ENCODE measurements at regions not wholly inside any gene's neighbourhood (a gene's known extent, or its start where the extent isn't known, plus 50 kb on each side); places are given as distances from the start of the nearest gene placed in this dataset.

DNA sequence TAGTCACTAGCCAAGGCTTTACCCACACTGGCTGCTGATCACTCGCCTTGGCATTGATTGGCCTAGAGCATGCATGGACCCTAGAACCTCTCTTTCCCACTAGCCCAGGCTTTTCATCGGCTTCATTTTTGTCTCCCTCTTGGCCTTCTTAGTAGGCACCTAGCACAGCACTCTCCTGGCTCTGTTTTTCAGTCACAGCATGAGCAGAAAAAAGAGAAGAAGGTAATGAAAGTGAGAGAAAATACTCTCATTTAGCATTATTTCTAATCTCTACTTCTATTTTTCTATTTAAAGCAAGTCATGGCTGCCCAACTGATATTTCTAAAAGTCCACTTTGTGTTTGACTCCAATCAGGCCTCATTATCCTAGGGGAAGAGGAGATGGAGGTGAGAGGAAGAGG lies 267.2 kb downstream of the FBXO8 start:
- H3K4me2 ChIP-seq (ENCODE audit: unreplicated experiment): no peak overlapping the region
- H2AFZ ChIP-seq: no peak overlapping the region
- H3K9me2 ChIP-seq (ENCODE audit: insufficient read depth): no peaks in the 10 kb centered on the region
- H3K27ac ChIP-seq: no peak overlapping the region
- 0 out of 2 replicates have a peak, but pooled peaks cover 13% of the 10 kb centered on the region for H3K4me1 ChIP-seq (ENCODE audit: insufficient read depth)
- no peaks in the 10 kb centered on the region for H3K79me2 ChIP-seq (ENCODE audit: insufficient read depth)
- peaks cover 5% of the 10 kb centered on the region; the same call in 1 of the 2 replicates for H3F3A ChIP-seq (ENCODE audit: insufficient read depth)
- no peaks in the 10 kb centered on the region for H3K27me3 ChIP-seq (replicated peaks; ENCODE audit: insufficient read depth)
- H3K9me3 ChIP-seq (ENCODE audit: low read depth): no peaks in the 10 kb centered on the region
- WGBS, 2 experiments (ENCODE audit: low coverage in 1 of 2, low lambda C conversion rate in 2 of 2, missing lambda C conversion rate in 2 of 2): 55 to 56% methylated on average over 2 of the region's 2 CpGs
- no peaks in the 10 kb centered on the region for H4K20me1 ChIP-seq (ENCODE audit: insufficient read depth)
- no peak for TF ChIP-seq EZH2 (IDR thresholded peaks at IDR 0.05; ENCODE audit: insufficient read depth, poor library complexity, severe bottlenecking)
- TF ChIP-seq EZH2phosphoT487 (IDR thresholded peaks at IDR 0.05; ENCODE audit: insufficient read depth, low read depth): no peak
- no peak overlapping the region for H3K4me3 ChIP-seq
- in situ Hi-C loops (cut with MboI): no loop called here
- no peak for DNase-seq
- no peak overlapping the region for H3K9ac ChIP-seq
- no peaks in the 10 kb centered on the region for H3K36me3 ChIP-seq (ENCODE audit: low read depth)

DNA sequence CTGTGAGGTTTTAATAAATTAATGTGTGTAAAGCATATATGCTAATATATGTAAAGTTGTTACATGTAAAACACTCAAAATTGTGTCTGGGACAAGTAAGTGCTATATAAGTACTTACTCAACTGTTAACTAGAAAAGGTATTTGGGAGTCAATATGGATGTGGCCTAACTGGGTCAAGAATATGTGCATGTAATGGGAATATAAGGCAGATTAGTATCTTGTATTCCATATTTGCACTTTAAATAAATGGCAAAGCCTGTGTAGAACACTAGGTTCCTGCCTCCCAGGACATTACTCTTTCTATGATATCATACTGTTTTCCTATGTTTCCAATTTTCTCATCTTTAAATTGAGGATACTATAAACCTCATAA lies 270.6 kb downstream of the FBXO8 start:
- Histone ChIP-seq H3K36me3 (ENCODE audit: low read depth) (no peaks in the 10 kb centered on the region), H3K27ac (no peak overlapping the region), H2AFZ (no peak overlapping the region), H3K9me3 (ENCODE audit: low read depth) (no peaks in the 10 kb centered on the region), H3K4me2 (ENCODE audit: unreplicated experiment) (no peak overlapping the region), H3K79me2 (ENCODE audit: insufficient read depth) (no peaks in the 10 kb centered on the region), H3F3A (ENCODE audit: insufficient read depth) (peaks cover 5% of the 10 kb centered on the region; the same call in 1 of the 2 replicates), H3K4me3 (no peak overlapping the region), H3K9me2 (ENCODE audit: insufficient read depth) (no peaks in the 10 kb centered on the region), H4K20me1 (ENCODE audit: insufficient read depth) (no peaks in the 10 kb centered on the region), H3K27me3 (replicated peaks; ENCODE audit: insufficient read depth) (no peaks in the 10 kb centered on the region), H3K9ac (no peak overlapping the region), H3K4me1 (ENCODE audit: insufficient read depth) (0 out of 2 replicates have a peak, but pooled peaks cover 13% of the 10 kb centered on the region)
- DNase-seq: no peak
- in situ Hi-C loops (cut with MboI): no loop called here
- TF ChIP-seq EZH2phosphoT487 (IDR thresholded peaks at IDR 0.05; ENCODE audit: insufficient read depth, low read depth) (no peak), EZH2 (IDR thresholded peaks at IDR 0.05; ENCODE audit: insufficient read depth, poor library complexity, severe bottlenecking) (no peak)

- no peaks in the 10 kb centered on the region for H4K20me1 ChIP-seq (ENCODE audit: insufficient read depth)
- H3K4me3 ChIP-seq: no peak overlapping the region
- H3K79me2 ChIP-seq (ENCODE audit: insufficient read depth): no peaks in the 10 kb centered on the region
- no peak overlapping the region for H3K9ac ChIP-seq
- no peak overlapping the region for H3K4me2 ChIP-seq (ENCODE audit: unreplicated experiment)
- TF ChIP-seq EZH2 (IDR thresholded peaks at IDR 0.05; ENCODE audit: insufficient read depth, poor library complexity, severe bottlenecking) (no peak), EZH2phosphoT487 (IDR thresholded peaks at IDR 0.05; ENCODE audit: insufficient read depth, low read depth) (no peak)
- no peak overlapping the region for H3K27ac ChIP-seq
- peak overlapping the region; percentile 44 for H2AFZ ChIP-seq
- no peaks in the 10 kb centered on the region for H3K36me3 ChIP-seq (ENCODE audit: low read depth)
- no peaks in the 10 kb centered on the region for H3K27me3 ChIP-seq (replicated peaks; ENCODE audit: insufficient read depth)
- no peaks in the 10 kb centered on the region for H3K9me2 ChIP-seq (ENCODE audit: insufficient read depth)
- peak; percentile 40 for DNase-seq
- 0 out of 2 replicates have a peak, but pooled peaks cover 13% of the 10 kb centered on the region for H3K4me1 ChIP-seq (ENCODE audit: insufficient read depth)
- WGBS, 2 experiments (ENCODE audit: low coverage in 1 of 2, low lambda C conversion rate in 2 of 2, missing lambda C conversion rate in 2 of 2): 41 to 43% methylated on average over 4 of the region's 4 CpGs
- no peaks in the 10 kb centered on the region for H3K9me3 ChIP-seq (ENCODE audit: low read depth)
- H3F3A ChIP-seq (ENCODE audit: insufficient read depth): peaks cover 5% of the 10 kb centered on the region; the same call in 1 of the 2 replicates
- in situ Hi-C loops (cut with MboI): no loop called here
Measured at GRCh38 chr4:174012135-174012885, 271.2 kb downstream of the FBXO8 start.

GRCh38 chr4:174010547-174010946 lies 272.9 kb downstream of the FBXO8 start:
- no peak overlapping the region for H3K9ac ChIP-seq
- DNase-seq: no peak
- no peaks in the 10 kb centered on the region for H3K9me3 ChIP-seq (ENCODE audit: low read depth)
- H3K27ac ChIP-seq: no peak overlapping the region
- no peaks in the 10 kb centered on the region for H3K79me2 ChIP-seq (ENCODE audit: insufficient read depth)
- 56 to 68% methylated on average over 3 of the region's 3 CpGs for WGBS, 2 experiments (ENCODE audit: low coverage in 1 of 2, low lambda C conversion rate in 2 of 2, missing lambda C conversion rate in 2 of 2)
- in situ Hi-C loops (cut with MboI): no loop called here
- H3K4me1 ChIP-seq (ENCODE audit: insufficient read depth): 0 out of 2 replicates have a peak, but pooled peaks cover 13% of the 10 kb centered on the region
- H3K27me3 ChIP-seq (replicated peaks; ENCODE audit: insufficient read depth): no peaks in the 10 kb centered on the region
- no peaks in the 10 kb centered on the region for H3K36me3 ChIP-seq (ENCODE audit: low read depth)
- TF ChIP-seq EZH2phosphoT487 (IDR thresholded peaks at IDR 0.05; ENCODE audit: insufficient read depth, low read depth): no peak
- no peak for TF ChIP-seq EZH2 (IDR thresholded peaks at IDR 0.05; ENCODE audit: insufficient read depth, poor library complexity, severe bottlenecking)
- no peaks in the 10 kb centered on the region for H4K20me1 ChIP-seq (ENCODE audit: insufficient read depth)
- no peaks in the 10 kb centered on the region for H3K9me2 ChIP-seq (ENCODE audit: insufficient read depth)
- H3F3A ChIP-seq (ENCODE audit: insufficient read depth): peaks cover 5% of the 10 kb centered on the region; the same call in 1 of the 2 replicates
- H3K4me2 ChIP-seq (ENCODE audit: unreplicated experiment): no peak overlapping the region
- H2AFZ ChIP-seq: peak overlapping the region; percentile 41
- H3K4me3 ChIP-seq: no peak overlapping the region

Measured in GM23248 (cell line).